IMR-90 (cell line): ENCODE measurements at regions not wholly inside any gene's neighbourhood (a gene's known extent, or its start where the extent isn't known, plus 50 kb on each side); places are given as distances from the start of the nearest gene placed in this dataset.

Source experiments
- ATAC-seq: fragments of 200-7000 bp; cut with Tn5 transposase; 2 replicates; pipeline ENCODE4 v1.9.1; 2020; ENCODE audit warnings: low read depth, mild to moderate bottlenecking, moderate library complexity
- BruUV-seq: library from RNA; stranded (reverse); fragments of 400-500 nt; replicated peaks from 2 replicates; lab custom pipeline; 2021; lab: Mats Ljungman, UMichigan
- CTCF ChIA-PET: fragments of 300-600 bp; formaldehyde crosslinking; extraction: SDS; loops from one replicate; lab custom pipeline; 2021; ENCODE audit warnings: antibody characterized with exemption; lab: Yijun Ruan, JAX
- POLR2A ChIA-PET: fragments of 300-600 bp; sonication (Branson Sonifier 250); formaldehyde crosslinking; loops from one replicate; lab custom pipeline; 2022; ENCODE audit warnings: antibody characterized with exemption; ENCODE audit not compliant: unreplicated experiment; lab: Charles Lee
- DNase-seq: peaks from one replicate; pipeline ENCODE4 v3.0.0; 2013
- H2AFZ ChIP-seq: replicated peaks from 2 replicates; pipeline ENCODE3; 2013; ENCODE audit warnings: low read length, mild to moderate bottlenecking; ENCODE audit not compliant: poor library complexity
- H2AK5ac ChIP-seq: 2 replicates; pipeline ENCODE4 v1.6.1; 2013; ENCODE audit warnings: low read depth, low read length, inconsistent platforms
- H2AK9ac ChIP-seq: replicated peaks from 2 replicates; pipeline ENCODE3; 2013; ENCODE audit warnings: mild to moderate bottlenecking, low read depth, low read length, moderate library complexity; ENCODE audit not compliant: poor library complexity
- H2BK120ac ChIP-seq: 2 replicates; pipeline ENCODE4 v1.6.1; 2013; ENCODE audit warnings: low read depth, low read length, inconsistent platforms
- H2BK15ac ChIP-seq: 3 replicates; pipeline ENCODE4 v1.6.1; 2013; ENCODE audit warnings: low read depth, low read length, inconsistent platforms
- H2BK20ac ChIP-seq: 2 replicates; pipeline ENCODE4 v1.6.1; 2013; ENCODE audit warnings: low read depth, mild to moderate bottlenecking, inconsistent platforms, low read length, moderate library complexity
- H2BK5ac ChIP-seq: 2 replicates; pipeline ENCODE4 v1.6.1; 2013; ENCODE audit warnings: mild to moderate bottlenecking, low read depth, low read length, inconsistent platforms; ENCODE audit not compliant: poor library complexity, severe bottlenecking
- H3K14ac ChIP-seq: replicated peaks from 2 replicates; pipeline ENCODE4 v1.6.1; 2013; ENCODE audit warnings: low read depth, low read length, inconsistent platforms
- H3K18ac ChIP-seq: 2 replicates; pipeline ENCODE4 v1.6.1; 2013; ENCODE audit warnings: low read depth, low read length, control low read depth
- H3K23ac ChIP-seq: 2 replicates; pipeline ENCODE4 v1.6.1; 2013; ENCODE audit warnings: low read depth, low read length, inconsistent platforms
- H3K27ac ChIP-seq: 2 replicates; pipeline ENCODE4 v1.5.1; 2013; ENCODE audit warnings: mild to moderate bottlenecking, control low read depth, low read length; ENCODE audit not compliant: insufficient read depth
- H3K27me3 ChIP-seq: 2 replicates; pipeline ENCODE4 v1.6.1; 2013; ENCODE audit warnings: low read length; ENCODE audit not compliant: control insufficient read depth, insufficient read depth
- H3K36me3 ChIP-seq: 2 replicates; pipeline ENCODE4 v1.6.1; 2013; ENCODE audit warnings: low read length, mixed read lengths; ENCODE audit not compliant: control insufficient read depth, insufficient read depth
- H3K4ac ChIP-seq: 2 replicates; pipeline ENCODE4 v1.6.1; 2013; ENCODE audit warnings: low read depth, low read length, inconsistent platforms
- H3K4me1 ChIP-seq: 2 replicates; pipeline ENCODE4 v1.6.1; 2013; ENCODE audit warnings: low read length, mixed read lengths; ENCODE audit not compliant: control insufficient read depth, insufficient read depth
- H3K4me2 ChIP-seq: 2 replicates; pipeline ENCODE4 v1.6.1; 2013; ENCODE audit warnings: low read depth, mild to moderate bottlenecking, control low read depth, low read length, moderate library complexity
- H3K4me3 ChIP-seq: 2 replicates; pipeline ENCODE4 v1.5.1; 2013; ENCODE audit warnings: low read depth, mild to moderate bottlenecking, control low read depth, low read length, moderate library complexity; ENCODE audit not compliant: insufficient read depth
- H3K56ac ChIP-seq: 2 replicates; pipeline ENCODE4 v1.6.1; 2013; ENCODE audit warnings: low read length, inconsistent platforms; ENCODE audit not compliant: insufficient read depth; ENCODE audit errors: extremely low read depth
- H3K79me1 ChIP-seq, 2 experiments: 2 replicates each; pipeline ENCODE4 v1.6.1; 2013; ENCODE audit warnings: low read length in 2 of 2, inconsistent platforms in 1 of 2, low read depth in 1 of 2
- H3K9ac ChIP-seq: 2 replicates; pipeline ENCODE4 v1.6.1; 2013; ENCODE audit warnings: low read depth, low read length, control low read depth
- H3K9me1 ChIP-seq: 2 replicates; pipeline ENCODE4 v1.6.1; 2013; ENCODE audit warnings: low read length, inconsistent platforms; ENCODE audit not compliant: insufficient read depth
- H3K9me3 ChIP-seq: 2 replicates; pipeline ENCODE4 v1.6.1; 2013; ENCODE audit warnings: low read length; ENCODE audit not compliant: control insufficient read depth, insufficient read depth
- H4K20me1 ChIP-seq: 2 replicates; pipeline ENCODE4 v1.6.1; 2013; ENCODE audit warnings: low read length, inconsistent platforms; ENCODE audit not compliant: insufficient read depth
- H4K5ac ChIP-seq: 2 replicates; pipeline ENCODE4 v1.6.1; 2013; ENCODE audit warnings: mild to moderate bottlenecking, low read depth, low read length, control low read depth
- H4K8ac ChIP-seq, 2 experiments: 2 replicates each; pipeline ENCODE4 v1.6.1; 2013; ENCODE audit warnings: low read depth in 2 of 2, low read length in 2 of 2, control low read depth in 1 of 2, inconsistent platforms in 1 of 2
- H4K91ac ChIP-seq: 2 replicates; pipeline ENCODE4 v1.6.1; 2013; ENCODE audit warnings: low read depth, low read length, inconsistent platforms; ENCODE audit not compliant: insufficient read depth
- CEBPB ChIP-seq: IDR thresholded peaks from 2 replicates; pipeline ENCODE4 v1.6.1; 2012; ENCODE audit warnings: low read depth, low read length, improper control_type of control experiment
- CHD1 ChIP-seq: IDR thresholded peaks from 2 replicates; pipeline ENCODE4 v1.6.1; 2012; ENCODE audit warnings: low read depth, low read length, improper control_type of control experiment
- FOS ChIP-seq: fragments of 150-350 bp; IDR thresholded peaks from 2 replicates; pipeline ENCODE4 v1.6.1; 2016; ENCODE audit warnings: low read depth, low read length
- MAFK ChIP-seq: IDR thresholded peaks from 2 replicates; pipeline ENCODE4 v1.6.1; 2012; ENCODE audit warnings: low read depth, low read length, improper control_type of control experiment
- NFE2L2 ChIP-seq: fragments of 150-350 bp; IDR thresholded peaks from 2 replicates; pipeline ENCODE4 v1.6.1; 2016; ENCODE audit warnings: low read depth, mild to moderate bottlenecking, low read length
- RAD21 ChIP-seq: IDR thresholded peaks from 2 replicates; pipeline ENCODE4 v1.6.1; 2012; ENCODE audit warnings: low read length, improper control_type of control experiment
- RCOR1 ChIP-seq: IDR thresholded peaks from 2 replicates; pipeline ENCODE4 v1.6.1; 2012; ENCODE audit warnings: mild to moderate bottlenecking, low read length, improper control_type of control experiment; ENCODE audit not compliant: insufficient replicate concordance
- RFX5 ChIP-seq: IDR thresholded peaks from 2 replicates; pipeline ENCODE4 v1.8.0; 2012; ENCODE audit warnings: low read depth, mild to moderate bottlenecking, low read length, moderate library complexity
- SMC3 ChIP-seq: fragments of 150-350 bp; IDR thresholded peaks from 2 replicates; pipeline ENCODE4 v1.6.1; 2016; ENCODE audit warnings: low read depth, mild to moderate bottlenecking, antibody characterized with exemption, low read length, moderate library complexity
- USF2 ChIP-seq: fragments of 150-350 bp; IDR thresholded peaks from 2 replicates; pipeline ENCODE4 v1.6.1; 2017; ENCODE audit warnings: mild to moderate bottlenecking, antibody characterized with exemption, low read length, low read depth
- WGBS, 2 experiments: methylation state at CpG; one replicate each; pipeline versions ENCODE4 v1.1.5 to v1.1.7; 2013; ENCODE audit warnings: missing lambda C conversion rate in 2 of 2; ENCODE audit not compliant: insufficient read length in 1 of 2; ENCODE audit errors: extremely low coverage in 2 of 2; 5-methylcytosine and 5-hydroxymethylcytosine counted together
- dilution Hi-C: fragments of 300-500 bp; cut with HindIII; formaldehyde crosslinking; loops from one replicate; pipeline ENCODE4 v1.14.3; 2018; ENCODE audit warnings: low sequenced_read_pairs; ENCODE audit not compliant: unreplicated experiment
- in situ Hi-C: fragments of 300-500 bp; cut with MboI; formaldehyde crosslinking; loops from 3 replicates; pipeline ENCODE4 v1.14.3; 2019; ENCODE audit warnings: low sequenced_read_pairs, inconsistent platforms, mixed read lengths
- intact Hi-C: fragments of 100-400 bp; cut with micrococcal nuclease; formaldehyde crosslinking; loops from 2 replicates; pipeline ENCODE4 v1.10.0; 2022
- TF ChIP-seq, protein P1 (sequence below): fragments of 150-350 bp; IDR thresholded peaks from 2 replicates; pipeline ENCODE4 v1.6.1; 2016; ENCODE audit warnings: low read depth, mild to moderate bottlenecking, low read length, moderate library complexity, borderline replicate concordance
- TF ChIP-seq, protein P2 (sequence below): conservative IDR thresholded peaks from 2 replicates; pipeline ENCODE4 v1.5.1; 2012; ENCODE audit warnings: mild to moderate bottlenecking, low read depth, low read length, improper control_type of control experiment

DNA sequence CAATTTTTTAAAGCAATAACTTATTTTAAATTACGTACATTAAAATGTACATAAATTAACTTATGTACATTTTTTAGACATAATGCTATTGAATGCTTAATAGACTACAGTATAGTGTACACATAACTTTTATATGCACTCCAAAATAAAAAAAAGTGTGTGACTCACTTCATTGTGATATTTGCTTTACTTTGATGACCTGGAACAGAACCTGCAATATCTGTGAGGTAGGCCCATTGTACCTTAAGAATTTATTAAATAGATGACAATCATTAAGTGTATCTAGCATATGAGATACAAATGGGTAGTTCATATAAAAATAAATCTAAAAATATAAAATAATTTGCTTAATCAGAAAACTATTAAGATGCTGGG is 276.7 kb downstream of the NFKBIZ start:
- Histone ChIP-seq H2AFZ (no peak overlapping the region), H3K4me2 (no peak overlapping the region), H3K18ac (no peak overlapping the region), H2BK15ac (no peak overlapping the region), H3K56ac (no peak overlapping the region), H2BK20ac (no peak overlapping the region), H3K14ac (no peak overlapping the region), H2BK120ac (no peak overlapping the region), H3K23ac (no peak overlapping the region), H3K4ac (no peak overlapping the region), H4K8ac (no peak overlapping the region), H3K27me3 (no peaks in the 10 kb centered on the region), H4K20me1 (no peaks in the 10 kb centered on the region), H2BK5ac (no peak overlapping the region), H3K9me1 (peaks cover 4% of the 10 kb centered on the region; the same call in 1 of the 2 replicates), H2AK9ac (no peak overlapping the region), H4K91ac (no peak overlapping the region), H4K5ac (no peak overlapping the region), H3K36me3 (no peaks in the 10 kb centered on the region), H3K27ac (no peak overlapping the region), H3K4me3 (no peak overlapping the region), H3K9ac (no peak overlapping the region), H3K9me3 (peaks cover 13% of the 10 kb centered on the region; the same call in 1 of the 2 replicates), H2AK5ac (no peak overlapping the region), H3K4me1 (peaks cover 2% of the 10 kb centered on the region; the same call in 1 of the 2 replicates), H3K79me1 (no peaks in the 10 kb centered on the region)
- TF ChIP-seq USF2 (no peak), RAD21 (no peak), CHD1 (no peak), FOS (no peak), CEBPB (no peak), RCOR1 (no peak), RFX5 (no peak), SMC3 (no peak), MAFK (no peak), NFE2L2 (no peak)
- TF ChIP-seq, protein P1, sequence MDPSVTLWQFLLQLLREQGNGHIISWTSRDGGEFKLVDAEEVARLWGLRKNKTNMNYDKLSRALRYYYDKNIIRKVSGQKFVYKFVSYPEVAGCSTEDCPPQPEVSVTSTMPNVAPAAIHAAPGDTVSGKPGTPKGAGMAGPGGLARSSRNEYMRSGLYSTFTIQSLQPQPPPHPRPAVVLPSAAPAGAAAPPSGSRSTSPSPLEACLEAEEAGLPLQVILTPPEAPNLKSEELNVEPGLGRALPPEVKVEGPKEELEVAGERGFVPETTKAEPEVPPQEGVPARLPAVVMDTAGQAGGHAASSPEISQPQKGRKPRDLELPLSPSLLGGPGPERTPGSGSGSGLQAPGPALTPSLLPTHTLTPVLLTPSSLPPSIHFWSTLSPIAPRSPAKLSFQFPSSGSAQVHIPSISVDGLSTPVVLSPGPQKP = no peak
- TF ChIP-seq, protein P2, sequence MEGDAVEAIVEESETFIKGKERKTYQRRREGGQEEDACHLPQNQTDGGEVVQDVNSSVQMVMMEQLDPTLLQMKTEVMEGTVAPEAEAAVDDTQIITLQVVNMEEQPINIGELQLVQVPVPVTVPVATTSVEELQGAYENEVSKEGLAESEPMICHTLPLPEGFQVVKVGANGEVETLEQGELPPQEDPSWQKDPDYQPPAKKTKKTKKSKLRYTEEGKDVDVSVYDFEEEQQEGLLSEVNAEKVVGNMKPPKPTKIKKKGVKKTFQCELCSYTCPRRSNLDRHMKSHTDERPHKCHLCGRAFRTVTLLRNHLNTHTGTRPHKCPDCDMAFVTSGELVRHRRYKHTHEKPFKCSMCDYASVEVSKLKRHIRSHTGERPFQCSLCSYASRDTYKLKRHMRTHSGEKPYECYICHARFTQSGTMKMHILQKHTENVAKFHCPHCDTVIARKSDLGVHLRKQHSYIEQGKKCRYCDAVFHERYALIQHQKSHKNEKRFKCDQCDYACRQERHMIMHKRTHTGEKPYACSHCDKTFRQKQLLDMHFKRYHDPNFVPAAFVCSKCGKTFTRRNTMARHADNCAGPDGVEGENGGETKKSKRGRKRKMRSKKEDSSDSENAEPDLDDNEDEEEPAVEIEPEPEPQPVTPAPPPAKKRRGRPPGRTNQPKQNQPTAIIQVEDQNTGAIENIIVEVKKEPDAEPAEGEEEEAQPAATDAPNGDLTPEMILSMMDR = no peak
- no TSS peak for BruUV-seq
- ChIA-PET CTCF (no interaction called here), POLR2A (no interaction called here)
- intact Hi-C loops (no loop called here), in situ Hi-C loops (no loop called here), dilution Hi-C loops (no loop called here)
- no CpG with 5 or more reads among the region's 1 CpG for WGBS, 2 experiments
- ATAC-seq (no peak), DNase-seq (no peak)
